ENCODE measurements at regions not wholly inside any gene's neighbourhood (a gene's known extent, or its start where the extent isn't known, plus 50 kb on each side); places are given as distances from the start of the nearest gene placed in this dataset.

DNA sequence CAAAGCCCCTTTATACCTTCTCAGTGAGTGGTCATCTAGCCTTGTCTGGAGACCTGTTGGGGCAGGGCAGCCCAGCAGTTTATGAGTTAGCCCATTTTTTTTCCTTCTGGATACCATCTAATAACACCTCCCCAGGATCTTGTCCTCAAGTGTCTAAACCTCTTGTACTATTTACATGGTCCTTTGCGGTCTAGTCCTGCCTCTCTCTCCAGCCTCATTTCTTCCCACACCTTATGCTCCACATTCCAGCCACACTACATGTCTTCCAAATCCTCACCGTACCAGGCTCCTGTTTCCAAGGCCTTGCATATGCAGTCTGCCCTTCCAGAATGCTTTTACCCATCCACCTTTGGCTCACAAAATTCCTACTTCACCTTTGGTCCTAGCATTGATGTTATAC, 77.2 kb downstream of the ADRB2 start:
- whole genome bisulfite sequencing: 66% methylated on average over 2 of the region's 2 CpGs
- no peak overlapping the region for H3K4me3 ChIP-seq (ENCODE audit: low read length)
- H3K9me3 ChIP-seq (ENCODE audit: control insufficient read depth, low read length): no peaks in the 10 kb centered on the region
- no peak for ATAC-seq
- H3K27me3 ChIP-seq (ENCODE audit: control insufficient read depth, insufficient read depth): no peaks in the 10 kb centered on the region
- H3K4me1 ChIP-seq (ENCODE audit: control insufficient read depth, insufficient read depth, low read length): peaks cover 3% of the 10 kb centered on the region
- H3K27ac ChIP-seq (ENCODE audit: low read length): no peak overlapping the region
- intact Hi-C loops (cut with DNase I): no loop called here
- no peak for DNase-seq

DNA sequence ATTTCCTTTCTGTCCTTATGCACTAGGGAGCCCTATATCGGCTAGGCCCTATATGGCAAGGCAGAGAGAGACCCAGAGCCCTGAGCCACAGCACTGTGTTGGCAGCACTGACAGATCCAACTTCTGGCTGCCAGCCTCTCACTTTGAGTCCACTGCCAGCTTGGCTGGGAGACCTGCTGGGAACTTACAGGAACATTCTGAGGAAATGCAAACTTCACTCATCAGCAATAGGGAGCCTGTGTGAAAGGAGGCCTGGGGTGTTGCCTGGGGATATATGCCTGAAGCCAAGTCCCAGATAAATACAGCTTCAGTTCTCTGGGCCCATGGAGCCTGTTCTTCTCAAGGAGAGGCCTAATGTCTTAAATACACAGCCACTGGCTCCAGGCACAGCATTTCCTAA, 78.0 kb downstream of the ADRB2 start:
- Histone ChIP-seq H3K27ac (ENCODE audit: low read length) (peak overlapping the region; percentile 38), H3K4me3 (ENCODE audit: low read length) (no peak overlapping the region), H3K9me3 (ENCODE audit: control insufficient read depth, low read length) (no peaks in the 10 kb centered on the region), H3K27me3 (ENCODE audit: control insufficient read depth, insufficient read depth) (no peaks in the 10 kb centered on the region), H3K4me1 (ENCODE audit: control insufficient read depth, insufficient read depth, low read length) (peaks cover 3% of the 10 kb centered on the region)
- WGBS: 57% methylated on average over 1 of the region's 1 CpG
- intact Hi-C loops (cut with DNase I): no loop called here
- DNase-seq (peak; percentile 56 to 71 (median 66)), ATAC-seq (peak; percentile 84)

DNA sequence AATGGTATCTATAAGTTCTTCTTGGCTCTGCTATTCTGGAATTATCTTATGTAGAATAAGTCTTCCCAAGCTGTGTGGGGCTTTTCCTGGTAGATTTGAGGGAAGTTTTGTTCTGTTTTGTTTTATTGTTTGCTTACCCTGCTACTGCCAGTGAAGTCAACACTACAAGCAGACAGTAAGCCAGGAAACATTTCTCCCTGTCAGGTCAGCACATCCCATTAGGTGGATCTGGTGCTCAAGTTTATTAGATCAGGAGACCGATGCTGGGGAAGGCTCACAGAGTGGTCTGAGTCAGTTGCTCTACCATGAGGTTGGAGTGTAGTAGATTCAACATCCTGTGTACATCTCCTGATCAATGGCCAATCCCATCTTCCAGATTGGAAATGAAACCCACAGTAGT, 79.1 kb downstream of the ADRB2 start:
- 98% methylated on average over 1 of the region's 1 CpG for WGBS
- Histone ChIP-seq H3K27ac (ENCODE audit: low read length) (no peak overlapping the region), H3K4me1 (ENCODE audit: control insufficient read depth, insufficient read depth, low read length) (peaks cover 8% of the 10 kb centered on the region), H3K27me3 (ENCODE audit: control insufficient read depth, insufficient read depth) (no peaks in the 10 kb centered on the region), H3K4me3 (ENCODE audit: low read length) (no peak overlapping the region), H3K9me3 (ENCODE audit: control insufficient read depth, low read length) (no peaks in the 10 kb centered on the region)
- intact Hi-C loops (cut with DNase I): no loop called here
- no peak for DNase-seq
- ATAC-seq: no peak

DNA sequence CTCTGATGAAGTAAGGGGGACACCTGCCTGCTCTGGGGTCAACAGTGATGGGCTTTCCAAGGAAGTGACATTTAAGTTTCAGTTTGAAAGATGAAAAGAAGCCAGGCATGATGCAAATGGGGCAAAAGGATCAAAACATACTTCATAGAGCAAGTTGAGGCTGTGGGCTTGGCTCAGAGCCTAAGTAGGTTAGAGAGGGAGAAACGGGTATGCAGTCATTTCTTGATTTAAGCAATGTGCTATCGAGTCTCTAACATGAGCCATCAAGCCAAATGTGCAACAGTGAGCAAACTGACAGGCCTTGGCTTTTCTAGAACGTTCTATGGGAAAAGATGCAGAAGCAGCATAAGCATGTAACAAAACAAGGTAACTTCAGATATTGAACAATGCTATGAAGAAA, 80.6 kb downstream of the ADRB2 start:
- no peaks in the 10 kb centered on the region for H3K27me3 ChIP-seq (ENCODE audit: control insufficient read depth, insufficient read depth)
- no peak overlapping the region for H3K4me3 ChIP-seq (ENCODE audit: low read length)
- 79% methylated on average over 3 of the region's 3 CpGs for WGBS
- no peaks in the 10 kb centered on the region for H3K9me3 ChIP-seq (ENCODE audit: control insufficient read depth, low read length)
- no peak overlapping the region for H3K27ac ChIP-seq (ENCODE audit: low read length)
- ATAC-seq (no peak), DNase-seq (no peak)
- H3K4me1 ChIP-seq (ENCODE audit: control insufficient read depth, insufficient read depth, low read length): peaks cover 8% of the 10 kb centered on the region
- intact Hi-C loops (cut with DNase I): no loop called here

DNA sequence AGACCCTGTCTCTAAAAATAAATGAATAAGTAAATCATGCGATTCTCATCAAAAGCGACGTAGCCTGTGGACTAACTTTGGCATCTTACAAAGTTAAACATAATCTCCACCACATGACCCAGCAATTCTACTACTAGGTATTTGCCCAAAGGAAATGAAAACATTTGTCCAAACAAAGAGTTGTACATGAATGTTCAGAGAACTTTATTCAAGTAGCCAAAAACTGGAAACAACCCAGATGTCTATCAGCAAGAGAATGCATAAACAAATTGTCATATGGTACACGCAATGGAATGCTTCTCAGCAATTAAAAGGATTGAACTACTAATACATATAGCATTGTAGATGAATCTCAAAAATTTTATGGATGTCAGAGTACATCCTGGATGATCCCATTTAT, 82.6 kb downstream of the ADRB2 start:
- no peaks in the 10 kb centered on the region for H3K9me3 ChIP-seq (ENCODE audit: control insufficient read depth, low read length)
- no peak overlapping the region for H3K4me3 ChIP-seq (ENCODE audit: low read length)
- no peaks in the 10 kb centered on the region for H3K27me3 ChIP-seq (ENCODE audit: control insufficient read depth, insufficient read depth)
- H3K4me1 ChIP-seq (ENCODE audit: control insufficient read depth, insufficient read depth, low read length): peaks cover 8% of the 10 kb centered on the region
- H3K27ac ChIP-seq (ENCODE audit: low read length): no peak overlapping the region
- no peak for DNase-seq
- whole genome bisulfite sequencing: 63% methylated on average over 4 of the region's 4 CpGs
- intact Hi-C loops (cut with DNase I): no loop called here
- no peak for ATAC-seq

DNA sequence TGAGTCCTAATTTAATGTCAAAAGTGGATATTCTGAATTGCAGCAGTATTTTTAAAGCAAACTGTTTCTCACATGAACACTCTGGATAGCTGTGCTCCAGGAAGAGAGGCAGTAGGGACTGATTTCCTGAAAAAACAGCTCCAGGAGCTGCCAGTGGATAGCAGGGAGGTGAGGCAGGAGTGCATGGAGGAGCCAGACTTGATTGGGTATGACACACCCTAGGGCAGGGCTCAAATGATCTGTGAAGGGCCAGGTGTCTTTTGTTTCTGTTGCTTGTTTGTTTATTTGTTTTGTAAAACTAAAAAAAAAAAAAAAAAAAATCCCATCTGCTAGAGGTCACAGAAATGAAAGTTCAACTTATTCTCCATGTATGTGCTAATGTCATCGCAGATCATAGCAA, 83.4 kb downstream of the ADRB2 start:
- WGBS: 94% methylated on average over 1 of the region's 1 CpG
- intact Hi-C loops (cut with DNase I): no loop called here
- no peak overlapping the region for H3K4me3 ChIP-seq (ENCODE audit: low read length)
- H3K27ac ChIP-seq (ENCODE audit: low read length): no peak overlapping the region
- no peak for DNase-seq
- H3K27me3 ChIP-seq (ENCODE audit: control insufficient read depth, insufficient read depth): no peaks in the 10 kb centered on the region
- H3K4me1 ChIP-seq (ENCODE audit: control insufficient read depth, insufficient read depth, low read length): peaks cover 10% of the 10 kb centered on the region
- no peak for ATAC-seq
- no peaks in the 10 kb centered on the region for H3K9me3 ChIP-seq (ENCODE audit: control insufficient read depth, low read length)

DNA sequence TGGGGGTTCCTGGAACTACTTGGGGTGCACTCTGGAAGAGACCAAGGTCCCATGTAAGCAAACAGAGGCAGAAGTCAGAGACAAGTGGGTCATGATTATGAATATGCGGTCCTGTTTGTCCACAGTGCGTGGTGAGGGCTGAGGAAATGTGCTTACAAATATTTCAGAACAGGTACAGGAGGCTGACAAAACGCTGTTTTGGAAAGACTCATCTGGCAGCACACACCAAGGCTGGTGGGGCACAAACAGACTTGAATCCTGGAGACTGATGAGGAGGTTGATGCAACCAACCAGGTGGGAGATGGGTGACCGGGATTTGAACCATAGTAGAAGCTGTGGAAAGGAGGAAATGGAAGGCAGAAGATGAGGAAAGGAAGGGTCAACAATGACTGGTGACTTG, 83.8 kb downstream of the ADRB2 start:
- Histone ChIP-seq H3K27me3 (ENCODE audit: control insufficient read depth, insufficient read depth) (no peaks in the 10 kb centered on the region), H3K4me1 (ENCODE audit: control insufficient read depth, insufficient read depth, low read length) (peaks cover 8% of the 10 kb centered on the region), H3K27ac (ENCODE audit: low read length) (no peak overlapping the region), H3K4me3 (ENCODE audit: low read length) (no peak overlapping the region), H3K9me3 (ENCODE audit: control insufficient read depth, low read length) (no peaks in the 10 kb centered on the region)
- DNase-seq: no peak
- ATAC-seq: no peak
- intact Hi-C loops (cut with DNase I): no loop called here
- 91% methylated on average over 4 of the region's 4 CpGs for WGBS

DNA sequence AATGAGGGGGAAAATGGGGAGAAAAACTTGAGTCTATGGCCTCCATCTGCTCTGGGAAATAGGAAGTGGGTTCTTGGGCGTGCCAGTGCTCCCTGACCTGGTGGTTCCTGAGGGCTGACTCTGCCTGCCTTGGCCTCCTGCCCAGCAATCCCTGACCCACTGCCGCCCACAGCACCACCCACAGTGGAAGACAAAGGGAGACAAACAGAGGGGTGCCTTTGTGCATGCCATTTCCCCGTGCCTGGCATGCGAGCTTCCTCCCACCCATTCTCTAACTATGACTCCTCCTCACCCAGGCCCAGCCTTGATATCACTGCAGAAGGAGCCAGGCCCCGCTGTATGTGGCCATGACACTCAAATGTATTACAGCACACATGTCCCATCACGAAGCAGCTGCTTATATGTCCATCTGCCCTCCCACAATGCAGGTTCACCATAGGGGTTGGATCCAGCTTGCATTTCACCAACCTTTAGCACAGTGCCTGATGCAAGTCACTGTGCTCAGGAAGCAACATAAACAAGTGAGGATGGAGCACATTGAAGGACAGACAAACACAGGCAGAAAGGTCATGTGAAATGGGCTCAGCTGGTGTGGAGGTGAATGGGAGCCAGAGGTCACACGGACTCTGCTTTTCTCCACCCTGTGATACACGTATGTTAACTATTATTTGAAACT, 84.4 kb downstream of the ADRB2 start:
- 68% methylated on average over 8 of the region's 8 CpGs for WGBS
- peak; percentile 44 to 52 for ATAC-seq
- Histone ChIP-seq H3K27me3 (ENCODE audit: control insufficient read depth, insufficient read depth) (no peaks in the 10 kb centered on the region), H3K9me3 (ENCODE audit: control insufficient read depth, low read length) (no peaks in the 10 kb centered on the region), H3K4me1 (ENCODE audit: control insufficient read depth, insufficient read depth, low read length) (peaks cover 12% of the 10 kb centered on the region), H3K27ac (ENCODE audit: low read length) (no peak overlapping the region), H3K4me3 (ENCODE audit: low read length) (no peak overlapping the region)
- intact Hi-C loops (cut with DNase I): no loop called here
- peak; percentile 33 to 70 (median 69) for DNase-seq

DNA sequence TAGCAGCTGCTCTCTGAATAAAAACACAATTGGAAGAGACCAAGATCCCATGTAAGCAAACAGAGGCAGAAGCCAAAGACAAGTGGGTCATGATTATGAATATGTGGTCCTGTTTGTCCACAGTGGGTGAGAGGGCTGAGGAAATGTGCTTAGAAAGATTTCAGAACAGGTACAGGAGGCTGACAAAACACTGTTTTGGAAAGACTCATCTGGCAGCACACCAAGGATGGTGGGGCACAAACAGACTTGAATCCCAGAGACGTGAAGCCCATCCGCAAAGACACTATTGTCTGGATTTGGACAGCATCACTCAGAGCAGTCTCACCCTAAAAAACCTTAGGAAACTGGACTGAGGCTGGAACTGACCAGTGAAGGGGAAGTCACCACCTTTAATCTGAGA, 85.0 kb downstream of the ADRB2 start:
- WGBS: 86% methylated on average over 2 of the region's 2 CpGs
- intact Hi-C loops (cut with DNase I): no loop called here
- H3K4me1 ChIP-seq (ENCODE audit: control insufficient read depth, insufficient read depth, low read length): peaks cover 12% of the 10 kb centered on the region

DNA sequence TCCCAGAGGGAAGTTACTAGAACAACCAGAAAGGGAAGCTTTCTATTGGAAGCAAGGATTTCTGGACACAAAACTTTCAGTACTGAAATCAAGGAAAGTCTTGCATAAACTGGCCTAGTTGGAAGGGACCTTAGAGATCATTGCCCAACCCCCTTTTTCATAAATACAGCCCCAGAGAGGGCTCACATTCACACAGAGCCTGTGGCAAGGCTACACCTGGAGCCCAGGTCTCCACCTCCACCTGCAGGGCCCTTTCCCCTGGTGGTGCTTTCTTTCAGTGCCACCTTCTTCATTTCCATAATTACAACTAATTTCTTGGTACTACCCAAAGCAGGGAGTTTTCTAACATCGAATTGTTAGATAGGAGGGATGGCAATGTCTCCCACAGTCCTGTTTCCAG, 85.7 kb downstream of the ADRB2 start:
- ATAC-seq (no peak), DNase-seq (no peak)
- Histone ChIP-seq H3K4me1 (ENCODE audit: control insufficient read depth, insufficient read depth, low read length) (peaks cover 12% of the 10 kb centered on the region), H3K27ac (ENCODE audit: low read length) (no peak overlapping the region), H3K4me3 (ENCODE audit: low read length) (no peak overlapping the region), H3K9me3 (ENCODE audit: control insufficient read depth, low read length) (no peaks in the 10 kb centered on the region), H3K27me3 (ENCODE audit: control insufficient read depth, insufficient read depth) (no peaks in the 10 kb centered on the region)
- 83% methylated on average over 1 of the region's 1 CpG for WGBS
- intact Hi-C loops (cut with DNase I): no loop called here

More for the DNA sequence above, 85.0 kb downstream of the ADRB2 start:
- Histone ChIP-seq H3K27me3 (ENCODE audit: control insufficient read depth, insufficient read depth) (no peaks in the 10 kb centered on the region), H3K27ac (ENCODE audit: low read length) (no peak overlapping the region), H3K9me3 (ENCODE audit: control insufficient read depth, low read length) (no peaks in the 10 kb centered on the region), H3K4me3 (ENCODE audit: low read length) (no peak overlapping the region)
- no peak for ATAC-seq
- DNase-seq: no peak

DNA sequence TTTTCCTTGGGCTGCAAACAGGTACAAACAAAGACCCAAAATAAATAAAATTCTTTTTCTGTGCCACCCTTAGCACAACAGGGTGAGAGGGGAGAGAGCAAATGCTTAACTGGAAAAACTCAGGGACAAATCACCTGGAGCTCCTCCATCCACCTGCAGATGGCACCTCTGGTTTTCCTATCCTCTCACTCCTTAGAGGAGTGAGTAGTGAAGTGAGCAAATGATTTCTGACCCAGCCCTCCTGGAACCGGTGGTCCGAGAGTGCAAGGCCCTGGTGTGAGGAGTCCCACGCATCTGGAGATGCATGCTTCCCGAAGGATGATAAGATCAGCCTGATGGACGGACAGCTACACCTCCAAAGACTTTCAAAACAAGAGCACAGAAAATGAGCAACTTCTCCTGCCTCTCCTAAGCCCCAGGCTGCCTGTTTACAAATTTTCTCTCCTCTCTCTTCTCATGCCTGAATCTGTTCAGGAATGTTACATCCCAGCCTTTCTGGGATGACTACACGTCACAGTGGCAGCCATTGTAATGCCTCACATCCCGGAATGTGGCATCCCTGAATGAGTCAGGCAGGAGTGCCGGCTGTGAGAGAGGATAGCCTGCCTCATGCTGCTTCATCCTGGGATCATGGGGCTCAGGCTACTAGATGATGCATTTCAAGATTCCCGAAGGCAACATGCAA, 86.4 kb downstream of the ADRB2 start:
- no peaks in the 10 kb centered on the region for H3K27me3 ChIP-seq (ENCODE audit: control insufficient read depth, insufficient read depth)
- no peak overlapping the region for H3K4me3 ChIP-seq (ENCODE audit: low read length)
- intact Hi-C loops (cut with DNase I): no loop called here
- no peaks in the 10 kb centered on the region for H3K9me3 ChIP-seq (ENCODE audit: control insufficient read depth, low read length)
- 53% methylated on average over 9 of the region's 9 CpGs for WGBS
- ATAC-seq (peak in 1 of 2 donors; percentile 47), DNase-seq (no peak)
- H3K4me1 ChIP-seq (ENCODE audit: control insufficient read depth, insufficient read depth, low read length): peaks cover 12% of the 10 kb centered on the region
- no peak overlapping the region for H3K27ac ChIP-seq (ENCODE audit: low read length)
